B cell (primary cell): ENCODE measurements at regions not wholly inside any gene's neighbourhood (a gene's known extent, or its start where the extent isn't known, plus 50 kb on each side); places are given as distances from the start of the nearest gene placed in this dataset.

Source experiments
- ATAC-seq: fragments of 200-7000 bp; cut with Tn5 transposase; one replicate; pipeline ENCODE4 v1.10.0; 2021; ENCODE audit warnings: low read depth, mild to moderate bottlenecking, moderate number of reproducible peaks, moderate library complexity
- CTCF ChIA-PET: fragments of 350-600 bp; sonication (Branson Sonifier 250); formaldehyde crosslinking; loops from one replicate; lab custom pipeline; 2021; ENCODE audit warnings: antibody characterized with exemption, inconsistent platforms; lab: Charles Lee
- POLR2A ChIA-PET: fragments of 350-600 bp; sonication (Branson Sonifier 250); formaldehyde crosslinking; loops from one replicate; lab custom pipeline; 2021; ENCODE audit warnings: antibody characterized with exemption; lab: Charles Lee
- DNase-seq: peaks from one replicate; pipeline ENCODE4 v3.0.0; 2013
- H2AFZ ChIP-seq: 2 replicates; pipeline ENCODE4 v1.6.1; 2012; ENCODE audit warnings: mild to moderate bottlenecking, low read depth, low read length; ENCODE audit not compliant: insufficient read depth, poor library complexity, severe bottlenecking
- H3K27ac ChIP-seq, 2 donors: 1 replicate in 1 of 2; 2 replicates in 1 of 2; pipeline ENCODE4 v1.5.1; 2012 to 2013; ENCODE audit warnings: low read length in 2 of 2, mild to moderate bottlenecking in 2 of 2, moderate library complexity in 1 of 2
- H3K27me3 ChIP-seq, 4 experiments: fragments of 200-600 bp in 1 of 4; sonication (generic) in 1 of 4; replicated peaks in 1 of 4; 1 replicate in 2 of 4; 2 replicates in 2 of 4; pipeline versions ENCODE4 v1.6.1 to v1.7.0; 2013 to 2016; ENCODE audit warnings: low read length in 3 of 4, mild to moderate bottlenecking in 2 of 4, mixed read lengths in 1 of 4, moderate library complexity in 1 of 4; ENCODE audit not compliant: insufficient read depth in 4 of 4, control insufficient read depth in 3 of 4; ENCODE audit errors: control extremely low read depth in 1 of 4
- H3K36me3 ChIP-seq, 2 experiments: replicated peaks in 1 of 2; 1 replicate in 1 of 2; 2 replicates in 1 of 2; pipeline versions ENCODE4 v1.6.1 to v1.7.1; 2013; ENCODE audit warnings: low read length in 1 of 2; ENCODE audit not compliant: insufficient read depth in 2 of 2, control insufficient read depth in 1 of 2; ENCODE audit errors: control extremely low read depth in 1 of 2, extremely low read depth in 1 of 2
- H3K4me1 ChIP-seq, 2 donors: fragments of 200-600 bp in 1 of 2; sonication (generic) in 1 of 2; 1 replicate in 1 of 2; 2 replicates in 1 of 2; pipeline versions ENCODE4 v1.5.1 to v1.6.1; 2013 to 2017; ENCODE audit warnings: low read length in 2 of 2; ENCODE audit not compliant: control insufficient read depth in 2 of 2, insufficient read depth in 2 of 2
- H3K4me2 ChIP-seq: replicated peaks from 2 replicates; pipeline ENCODE3; 2012; ENCODE audit warnings: mild to moderate bottlenecking, low read depth, low read length; ENCODE audit not compliant: poor library complexity, severe bottlenecking
- H3K4me3 ChIP-seq, 5 experiments: fragments of 200-600 bp in 1 of 5; sonication (generic) in 1 of 5; 1 replicate in 3 of 5; 2 replicates in 2 of 5; pipeline versions ENCODE4 v1.5.1 to v1.7.0; 2011 to 2016; ENCODE audit warnings: low read length in 4 of 5, mild to moderate bottlenecking in 4 of 5, low read depth in 2 of 5, control low read depth in 1 of 5, moderate library complexity in 1 of 5; ENCODE audit not compliant: insufficient read depth in 1 of 5; ENCODE audit errors: control extremely low read depth in 1 of 5, extremely low read depth in 1 of 5
- H3K79me2 ChIP-seq: fragments of 200-600 bp; sonication (generic); one replicate; pipeline ENCODE4 v1.6.0; 2016; ENCODE audit warnings: low read length; ENCODE audit not compliant: control insufficient read depth, insufficient read depth
- H3K9ac ChIP-seq: fragments of 200-600 bp; sonication (generic); 2 replicates; pipeline ENCODE4 v1.6.1; 2017; ENCODE audit warnings: mild to moderate bottlenecking, low read length, moderate library complexity
- H3K9me3 ChIP-seq, 3 donors: one replicate each; pipeline versions ENCODE4 v1.6.1 to v1.7.1; 2013; ENCODE audit warnings: low read length in 2 of 3; ENCODE audit not compliant: control insufficient read depth in 2 of 3, insufficient read depth in 1 of 3; ENCODE audit errors: control extremely low read depth in 1 of 3
- H4K20me1 ChIP-seq: 2 replicates; pipeline ENCODE4 v1.6.0; 2012; ENCODE audit warnings: mild to moderate bottlenecking, low read length; ENCODE audit not compliant: insufficient read depth, control insufficient read depth, poor library complexity, severe bottlenecking
- H3K27ac Mint-ChIP-seq: one replicate; pipeline ENCODE4 v1.8.0; 2021; ENCODE audit warnings: mixed read lengths
- H3K27me3 Mint-ChIP-seq: one replicate; pipeline ENCODE4 v1.8.0; 2021; ENCODE audit warnings: mixed read lengths
- H3K4me1 Mint-ChIP-seq: one replicate; pipeline ENCODE4 v1.8.0; 2021; ENCODE audit warnings: mixed read lengths
- H3K4me3 Mint-ChIP-seq: one replicate; pipeline ENCODE4 v1.8.0; 2021; ENCODE audit warnings: mixed read lengths
- H3K9me3 Mint-ChIP-seq: one replicate; pipeline ENCODE4 v1.8.0; 2022; ENCODE audit warnings: mixed read lengths; ENCODE audit not compliant: insufficient read depth
- EZH2 ChIP-seq: IDR thresholded peaks from 2 replicates; pipeline ENCODE4 v1.6.1; 2012; ENCODE audit warnings: borderline replicate concordance, low read depth, mild to moderate bottlenecking, moderate library complexity, low read length; ENCODE audit not compliant: insufficient read depth, poor library complexity, severe bottlenecking
- WGBS: methylation state at CpG from one replicate; pipeline ENCODE4 v1.1.5; 2013; ENCODE audit warnings: missing lambda C conversion rate; ENCODE audit not compliant: insufficient coverage; 5-methylcytosine and 5-hydroxymethylcytosine counted together
- intact Hi-C: fragments of 100-400 bp; cut with micrococcal nuclease; formaldehyde crosslinking; loops from one replicate; pipeline ENCODE4 v1.10.0; 2022
- TF ChIP-seq, protein P1 (sequence below): fragments of 200-600 bp; IDR thresholded peaks from one replicate; pipeline ENCODE4 v1.8.0; 2022; ENCODE audit warnings: antibody characterized with exemption, mild to moderate bottlenecking

DNA sequence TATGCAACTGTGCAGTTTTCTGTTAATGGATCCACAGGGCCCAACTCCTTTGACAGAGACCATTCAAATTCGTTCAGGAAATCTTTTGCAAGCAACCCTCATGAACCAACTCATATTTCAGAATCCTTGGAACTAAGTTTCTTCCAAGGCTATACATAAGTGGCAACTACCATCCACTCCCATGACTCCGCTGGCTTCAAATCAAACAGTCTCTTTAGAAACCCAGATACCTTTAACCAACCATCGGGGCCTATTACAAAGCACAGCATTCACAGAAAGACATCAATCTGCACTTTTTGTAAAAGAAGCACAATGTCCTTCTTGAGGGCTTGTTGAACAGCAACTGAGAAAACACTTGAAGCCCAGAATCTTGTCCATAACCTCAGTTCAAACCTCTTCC lies 526.9 kb downstream of the DTWD2 start:
- Histone ChIP-seq H3K27me3 (no peaks in the 10 kb centered on the region), H3K4me2 (no peak overlapping the region), H3K27ac (no peak overlapping the region), H3K36me3 (no peaks in the 10 kb centered on the region), H4K20me1 (no peaks in the 10 kb centered on the region), H2AFZ (no peak overlapping the region), H3K4me1 (no peaks in the 10 kb centered on the region), H3K79me2 (no peaks in the 10 kb centered on the region), H3K9me3 (no peaks in the 10 kb centered on the region), H3K4me3 (no peak overlapping the region), H3K9ac (no peak overlapping the region)
- Mint-ChIP-seq H3K27ac (no peak overlapping the region), H3K27me3 (no peaks in the 10 kb centered on the region), H3K4me3 (no peak overlapping the region), H3K4me1 (no peaks in the 10 kb centered on the region), H3K9me3 (no peaks in the 10 kb centered on the region)
- ATAC-seq, result no peak
- CTCF ChIA-PET, result no interaction called here
- 76% methylated on average over 3 of the region's 3 CpGs for WGBS
- DNase-seq, result no peak
- POLR2A ChIA-PET, result no interaction called here
- TF ChIP-seq, protein P1, sequence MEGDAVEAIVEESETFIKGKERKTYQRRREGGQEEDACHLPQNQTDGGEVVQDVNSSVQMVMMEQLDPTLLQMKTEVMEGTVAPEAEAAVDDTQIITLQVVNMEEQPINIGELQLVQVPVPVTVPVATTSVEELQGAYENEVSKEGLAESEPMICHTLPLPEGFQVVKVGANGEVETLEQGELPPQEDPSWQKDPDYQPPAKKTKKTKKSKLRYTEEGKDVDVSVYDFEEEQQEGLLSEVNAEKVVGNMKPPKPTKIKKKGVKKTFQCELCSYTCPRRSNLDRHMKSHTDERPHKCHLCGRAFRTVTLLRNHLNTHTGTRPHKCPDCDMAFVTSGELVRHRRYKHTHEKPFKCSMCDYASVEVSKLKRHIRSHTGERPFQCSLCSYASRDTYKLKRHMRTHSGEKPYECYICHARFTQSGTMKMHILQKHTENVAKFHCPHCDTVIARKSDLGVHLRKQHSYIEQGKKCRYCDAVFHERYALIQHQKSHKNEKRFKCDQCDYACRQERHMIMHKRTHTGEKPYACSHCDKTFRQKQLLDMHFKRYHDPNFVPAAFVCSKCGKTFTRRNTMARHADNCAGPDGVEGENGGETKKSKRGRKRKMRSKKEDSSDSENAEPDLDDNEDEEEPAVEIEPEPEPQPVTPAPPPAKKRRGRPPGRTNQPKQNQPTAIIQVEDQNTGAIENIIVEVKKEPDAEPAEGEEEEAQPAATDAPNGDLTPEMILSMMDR, result no peak
- no peak for TF ChIP-seq EZH2
- intact Hi-C loops, result no loop called here

- H3K9ac ChIP-seq, result no peak overlapping the region
- DNase-seq (no peak), ATAC-seq (no peak)
- TF ChIP-seq EZH2, result no peak
- TF ChIP-seq, protein P1, result no peak
- no peak overlapping the region for H3K4me2 ChIP-seq
- H3K36me3 ChIP-seq, result no peaks in the 10 kb centered on the region
- H3K27me3 ChIP-seq, result no peaks in the 10 kb centered on the region
- ChIA-PET CTCF (no interaction called here), POLR2A (no interaction called here)
- H3K27me3 Mint-ChIP-seq, result no peaks in the 10 kb centered on the region
- no peaks in the 10 kb centered on the region for H3K79me2 ChIP-seq
- H3K27ac ChIP-seq, result no peak overlapping the region
- H3K4me3 Mint-ChIP-seq, result no peak overlapping the region
- H3K4me3 ChIP-seq, result no peak overlapping the region
- no peaks in the 10 kb centered on the region for H3K9me3 Mint-ChIP-seq
- no peaks in the 10 kb centered on the region for H3K4me1 ChIP-seq
- 100% methylated on average over 2 of the region's 5 CpGs for WGBS
- intact Hi-C loops, result no loop called here
- H2AFZ ChIP-seq, result no peak overlapping the region
- no peaks in the 10 kb centered on the region for H3K4me1 Mint-ChIP-seq
- no peaks in the 10 kb centered on the region for H3K9me3 ChIP-seq
- H4K20me1 ChIP-seq, result no peaks in the 10 kb centered on the region
- no peak overlapping the region for H3K27ac Mint-ChIP-seq
Observed at GRCh38 chr5:118459490-118459889, 528.9 kb downstream of the DTWD2 start.
